ENCODE measurements at regions not wholly inside any gene's neighbourhood (a gene's known extent, or its start where the extent isn't known, plus 50 kb on each side); places are given as distances from the start of the nearest gene placed in this dataset.

- no peak for DNase-seq (ENCODE audit: low read depth)
Observed at GRCh38 chr22:48806227-48806781, 1021.4 kb downstream of the BRD1 start.

GRCh38 chr22:48805516-48805915, 1022.2 kb downstream of the BRD1 start:
- no peak for DNase-seq (ENCODE audit: low read depth)

DNA sequence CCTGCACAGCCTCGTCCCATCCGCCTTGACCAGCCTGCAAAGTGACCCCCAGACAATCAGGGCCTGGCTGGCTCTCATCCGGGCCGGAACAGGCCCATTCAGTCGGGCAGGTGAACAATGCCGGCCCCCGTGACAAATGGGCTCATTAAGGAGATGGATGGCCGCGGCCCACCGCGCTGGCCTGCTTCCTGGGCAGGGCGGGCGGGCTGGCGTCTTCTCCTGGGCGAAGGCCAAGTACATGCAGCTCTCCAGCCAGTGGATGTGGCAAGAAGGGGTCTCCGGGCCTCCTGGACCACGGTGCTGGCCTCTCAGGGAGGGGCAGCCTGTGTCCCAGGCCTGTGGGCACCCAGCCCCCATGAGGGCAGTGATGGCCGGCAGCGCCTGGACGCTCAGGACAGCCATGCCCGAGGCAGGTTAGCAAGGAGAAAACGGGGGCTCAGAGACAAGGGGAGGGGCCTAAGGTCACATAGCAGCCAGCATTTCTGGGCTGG, 1022.8 kb downstream of the BRD1 start:
- no peak for DNase-seq (ENCODE audit: low read depth)

- no peak for DNase-seq (ENCODE audit: low read depth)
Observed at GRCh38 chr22:48803948-48804810, 1023.5 kb downstream of the BRD1 start.

- no peak for DNase-seq (ENCODE audit: low read depth)
Observed at GRCh38 chr22:48803171-48803947, 1024.3 kb downstream of the BRD1 start.

GRCh38 chr22:48802576-48802975, 1025.1 kb downstream of the BRD1 start:
- DNase-seq (ENCODE audit: low read depth): no peak

DNA sequence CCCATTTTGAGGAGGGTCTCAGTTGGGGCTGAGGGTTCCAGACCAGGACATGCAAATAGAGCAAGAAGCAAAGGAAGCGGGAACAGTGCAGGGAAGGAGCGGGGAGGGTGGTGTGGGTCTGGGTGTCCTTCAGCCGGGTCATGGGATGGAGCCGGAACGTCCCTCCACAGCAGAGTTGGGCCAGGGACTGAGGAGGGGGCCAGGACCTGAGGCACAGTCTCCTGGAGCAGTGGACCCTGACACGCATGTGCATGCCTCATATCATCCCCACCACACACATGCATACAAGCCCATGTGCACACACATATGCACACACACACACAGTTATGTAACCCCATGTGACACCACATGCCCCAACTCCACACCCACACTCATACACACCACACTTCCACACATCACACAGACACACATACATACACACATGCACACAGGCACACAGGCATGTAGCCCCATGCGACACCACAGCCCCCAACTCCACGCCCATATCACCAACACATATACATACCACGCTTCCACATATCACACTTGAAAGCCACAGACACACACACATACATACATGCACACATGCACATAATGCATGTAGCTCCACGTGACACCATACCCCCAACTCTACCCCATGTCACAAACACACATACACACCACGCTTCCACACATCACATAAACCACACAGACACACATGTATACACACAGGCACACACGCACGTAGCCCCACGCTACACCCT, 1026.6 kb downstream of the BRD1 start:
- DNase-seq (ENCODE audit: low read depth): no peak

DNA sequence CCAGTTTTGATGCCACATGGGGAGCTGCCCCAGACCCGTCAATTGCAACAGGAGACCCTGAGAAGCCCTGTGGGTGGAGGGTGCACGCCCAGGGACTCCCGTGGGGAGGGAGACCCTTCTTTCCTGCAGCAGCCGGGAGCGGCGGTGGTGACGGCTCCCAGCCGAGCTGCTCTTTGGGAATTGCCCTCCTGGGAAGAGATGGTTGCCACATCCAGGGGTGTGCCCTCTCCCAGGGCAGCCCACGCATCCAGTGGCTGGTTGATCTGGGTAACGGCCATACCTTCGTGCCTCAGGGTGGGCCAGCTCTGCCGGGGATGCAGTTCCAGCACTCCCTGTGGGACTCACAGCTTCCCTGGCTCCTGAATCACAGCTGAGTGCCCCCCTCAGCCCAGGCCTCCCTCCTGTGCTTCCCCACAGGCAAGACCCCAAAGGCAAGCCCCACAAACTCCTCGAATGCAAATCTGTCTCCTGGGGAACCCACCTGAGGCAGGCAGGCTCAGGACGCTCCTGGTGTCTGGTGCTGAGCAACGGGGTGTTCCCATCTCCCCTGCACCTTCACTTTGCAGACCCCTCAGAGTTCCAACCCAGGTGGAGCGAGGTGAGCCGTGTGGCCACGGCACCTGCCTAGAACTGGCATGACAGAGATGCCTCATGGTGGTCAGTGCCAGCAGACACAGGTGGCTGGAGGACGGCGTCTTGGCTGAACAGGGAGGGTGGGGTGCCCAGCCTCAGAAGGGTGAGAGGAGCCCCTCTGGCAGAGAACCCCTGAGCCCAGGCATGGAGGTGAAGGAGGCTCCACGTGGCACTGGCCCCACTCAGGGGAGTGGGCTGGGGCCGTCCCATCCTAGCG, 1027.4 kb downstream of the BRD1 start:
- no peak for DNase-seq (ENCODE audit: low read depth)

GRCh38 chr22:48799227-48799970, 1028.3 kb downstream of the BRD1 start:
- no peak for DNase-seq (ENCODE audit: low read depth)

DNA sequence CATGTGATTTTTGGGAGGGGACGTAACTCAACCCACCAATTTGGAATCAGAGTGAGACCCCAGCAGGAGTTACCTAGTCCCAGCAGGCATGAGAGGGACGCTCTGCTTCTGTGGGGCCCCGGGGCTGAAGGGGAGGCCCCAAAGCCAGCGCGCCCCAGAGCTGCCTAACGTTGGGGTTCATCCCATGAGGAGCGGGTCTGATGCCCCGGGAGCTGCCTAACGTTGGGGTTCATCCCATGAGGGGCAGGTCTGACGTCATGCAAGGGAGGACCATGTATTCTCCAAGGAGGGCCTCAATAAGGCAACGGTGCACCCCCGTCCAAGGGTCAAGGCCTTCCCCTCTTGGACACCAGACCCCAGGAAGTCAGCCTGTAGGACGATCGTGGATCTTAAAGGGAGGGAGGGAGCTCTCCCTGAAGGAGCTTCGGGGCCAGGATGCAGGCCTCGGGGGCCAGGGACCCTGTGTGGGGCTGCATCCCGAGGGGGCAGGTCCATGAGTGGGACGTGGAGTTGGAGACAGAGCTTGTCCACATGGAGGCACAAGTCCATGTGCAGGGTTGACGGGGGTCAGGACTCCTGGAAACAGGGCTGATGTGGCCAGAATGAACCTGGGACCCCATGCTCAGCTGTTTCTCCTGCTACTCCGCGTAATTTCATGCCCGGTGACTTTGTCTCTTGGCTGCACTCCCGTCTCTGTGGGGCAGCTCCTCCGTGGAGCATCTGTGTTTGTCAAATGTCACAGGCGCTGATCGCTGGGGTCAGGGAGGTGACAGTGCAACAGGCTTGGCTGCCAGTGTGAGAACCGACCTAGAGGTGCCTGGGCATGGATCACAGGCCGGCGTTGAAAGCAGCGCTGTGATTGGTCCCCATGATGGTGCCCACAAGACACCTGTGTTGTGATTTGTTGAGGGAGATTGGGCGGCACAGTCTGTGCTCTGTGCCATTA, 1029.1 kb downstream of the BRD1 start:
- no peak for DNase-seq (ENCODE audit: low read depth)

GRCh38 chr22:48797731-48798130, 1029.9 kb downstream of the BRD1 start:
- no peak for DNase-seq (ENCODE audit: low read depth)

DNA sequence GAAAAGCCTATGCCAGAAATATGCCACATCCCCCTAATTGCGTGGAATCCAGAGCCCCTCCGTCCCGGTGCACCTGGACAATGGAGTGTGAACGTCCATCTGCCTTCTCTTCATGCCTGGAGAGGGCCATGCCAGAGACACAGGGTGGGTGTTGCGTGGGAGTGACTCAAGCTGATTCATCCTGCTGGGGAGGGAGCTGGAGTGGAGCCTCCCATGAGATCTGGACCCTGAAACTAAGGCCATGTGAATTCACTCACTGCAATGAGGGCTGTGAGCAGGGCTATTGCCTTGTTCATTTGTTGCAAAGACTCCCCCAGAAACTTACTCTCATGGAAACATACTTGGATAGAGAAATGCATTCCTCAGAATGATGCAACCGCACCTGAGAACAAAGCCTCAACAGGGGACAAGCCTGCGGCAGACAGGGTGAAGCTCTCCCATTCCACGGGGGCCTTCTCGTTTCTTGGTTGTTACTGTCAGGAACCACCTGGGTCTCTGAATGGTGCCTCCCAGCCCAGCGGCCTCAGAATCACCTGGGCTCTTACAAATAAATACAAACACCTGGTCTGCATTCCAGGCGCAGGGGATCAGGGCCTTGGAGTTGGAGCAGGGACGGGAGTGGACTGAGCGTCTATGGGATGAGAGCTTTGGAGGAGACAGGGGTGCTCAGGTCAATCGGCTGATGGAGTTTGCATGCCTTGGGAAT, 1031.2 kb downstream of the BRD1 start:
- no peak for DNase-seq (ENCODE audit: low read depth)

GRCh38 chr22:48795664-48796063, 1032.0 kb downstream of the BRD1 start:
- no peak for DNase-seq (ENCODE audit: low read depth)

- DNase-seq (ENCODE audit: low read depth): no peak
Observed at GRCh38 chr22:48794906-48795305, 1032.8 kb downstream of the BRD1 start.

DNA sequence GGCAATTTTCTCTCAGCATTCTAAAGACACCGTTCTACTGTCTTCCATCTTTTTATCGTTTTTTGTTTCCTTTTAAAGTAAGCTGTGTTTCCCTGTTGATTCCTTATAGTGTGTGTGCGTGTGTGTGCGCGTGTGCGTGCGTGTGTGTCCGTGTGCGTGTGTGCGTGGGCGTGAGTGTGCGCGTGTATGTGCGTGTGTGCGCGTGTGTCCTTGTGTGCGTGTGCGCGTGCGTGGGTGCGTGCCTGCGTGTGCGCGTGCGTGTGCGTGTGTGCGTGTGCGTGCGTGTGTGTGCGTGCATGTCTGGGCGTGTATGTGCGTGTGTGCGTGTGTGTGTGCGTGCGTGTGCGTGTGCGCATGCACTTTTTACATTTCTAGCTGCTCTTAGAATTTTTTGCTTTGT, 1033.7 kb downstream of the BRD1 start:
- DNase-seq (ENCODE audit: low read depth): no peak

GRCh38 chr22:48786679-48786996, 1041.0 kb downstream of the BRD1 start:
- no peak for DNase-seq (ENCODE audit: low read depth)

GRCh38 chr22:48785792-48786678, 1041.6 kb downstream of the BRD1 start:
- DNase-seq (ENCODE audit: low read depth): no peak
